ENCODE measurements at regions not wholly inside any gene's neighbourhood (a gene's known extent, or its start where the extent isn't known, plus 50 kb on each side); places are given as distances from the start of the nearest gene placed in this dataset.

- Histone ChIP-seq H3K9me3 (replicated peaks; ENCODE audit: control insufficient read depth, insufficient read depth, low read length) (peaks cover 2% of the 10 kb centered on the region; the same call in 2 of the 3 replicates), H3K36me3 (ENCODE audit: control insufficient read depth in 2 of 2, insufficient read depth in 2 of 2, low read length in 1 of 2) (no peaks in the 10 kb centered on the region), H4K20me1 (ENCODE audit: control insufficient read depth, insufficient read depth) (no peaks in the 10 kb centered on the region), H3K27me3 (replicated peaks in 1 of 2; ENCODE audit: control insufficient read depth in 2 of 2, insufficient read depth in 2 of 2, low read length in 1 of 2) (no peaks in the 10 kb centered on the region; a peak in 1 of 4 replicates), H3K9ac (ENCODE audit: control insufficient read depth, insufficient read depth, low read length) (no peak overlapping the region), H3K4me1 (ENCODE audit: control insufficient read depth, insufficient read depth, low read length) (no peaks in the 10 kb centered on the region), H3K79me2 (ENCODE audit: control insufficient read depth, insufficient read depth, low read length) (no peaks in the 10 kb centered on the region), H2AFZ (ENCODE audit: control insufficient read depth, low read depth, low read length) (no peak overlapping the region), H3K4me2 (ENCODE audit: control insufficient read depth, insufficient read depth) (no peak overlapping the region), H3K27ac (ENCODE audit: control insufficient read depth, insufficient read depth) (no peak overlapping the region), H3K4me3 (no peak overlapping the region)
- no TSS peak for BruUV-seq (replicated peaks)
- ChIA-PET SMC1A (ENCODE audit: uncharacterized antibody, unreplicated experiment) (no interaction called here), POLR2A (no interaction called here), RAD21 (ENCODE audit: unreplicated experiment) (no interaction called here), CTCF (no interaction called here)
- DNase-seq (ENCODE audit: low read depth, low spot score) = no peak
- intact Hi-C loops (cut with micrococcal nuclease; ENCODE audit: unreplicated experiment) (no loop called here), in situ Hi-C loops (cut with MboI) (no loop called here)
- 79% methylated on average over 4 of the region's 4 CpGs for WGBS (ENCODE audit: insufficient coverage, insufficient replicate concordance, low lambda C conversion rate, missing lambda C conversion rate)
- no peak for ATAC-seq
- no peak for FAIRE-seq
- TF ChIP-seq NFXL1 (IDR thresholded peaks at IDR 0.05; ENCODE audit: borderline replicate concordance) (no peak), E2F8 (IDR thresholded peaks at IDR 0.05; ENCODE audit: low read depth, partially characterized antibody) (no peak), STAT1 (conservative IDR thresholded peaks at IDR 0.05) (no peak), SMAD5 (IDR thresholded peaks at IDR 0.05; ENCODE audit: low read depth) (no peak), HDGF (IDR thresholded peaks at IDR 0.05) (no peak), IRF5 (IDR thresholded peaks at IDR 0.05; ENCODE audit: borderline replicate concordance) (no peak), YY1 (IDR thresholded peaks at IDR 0.05; ENCODE audit: low read depth, low read length) (no peak), ZZZ3 (IDR thresholded peaks at IDR 0.05; ENCODE audit: control insufficient read depth, insufficient read length, low read depth) (no peak), SP1 (IDR thresholded peaks at IDR 0.05; ENCODE audit: low read depth, low read length) (no peak), SPI1 (IDR thresholded peaks at IDR 0.05; ENCODE audit: borderline replicate concordance, insufficient read depth, low read depth, low read length) (no peak), POLR2AphosphoS2 (IDR thresholded peaks at IDR 0.05; ENCODE audit: low read depth, low read length) (no peak), ASH2L (IDR thresholded peaks at IDR 0.05; ENCODE audit: borderline replicate concordance, low read depth) (no peak), E2F4 (IDR thresholded peaks at IDR 0.05; ENCODE audit: low read depth, low read length) (no peak), SIN3A (IDR thresholded peaks at IDR 0.05; ENCODE audit: low read depth, low read length) (no peak), USF1 (IDR thresholded peaks at IDR 0.05; ENCODE audit: borderline replicate concordance, extremely low read length, insufficient read depth, low read depth, low read length) (no peak), RB1 (IDR thresholded peaks at IDR 0.05; ENCODE audit: borderline replicate concordance) (no peak), BHLHE40 (IDR thresholded peaks at IDR 0.05; ENCODE audit: borderline replicate concordance in 1 of 2, low read depth in 2 of 2, low read length in 1 of 2) (no peak), SMARCA5 (IDR thresholded peaks at IDR 0.05) (no peak)
Measured at GRCh38 chr9:89724659-89725058, 119.8 kb downstream of the GADD45G start.
